ENCODE measurements at regions not wholly inside any gene's neighbourhood (a gene's known extent, or its start where the extent isn't known, plus 50 kb on each side); places are given as distances from the start of the nearest gene placed in this dataset.
"Not testable (repeated sequence)": the region's sequence is repeated elsewhere in the genome, so short reads cannot be mapped to it uniquely, and the experiment has no call there.

- DNase-seq, result no peak
Measured at GRCh38 chr7:131056007-131056406, 271.7 kb upstream of the MKLN1 start.

- DNase-seq, result no peak
Measured at GRCh38 chr7:131057015-131057793, 270.5 kb upstream of the MKLN1 start.

- DNase-seq, result no peak
Measured at GRCh38 chr7:131057794-131058070, 269.9 kb upstream of the MKLN1 start.

GRCh38 chr7:131058561-131059288, 269.0 kb upstream of the MKLN1 start:
- not testable (repeated sequence) for DNase-seq

- DNase-seq, result not testable (repeated sequence)
Measured at GRCh38 chr7:131059401-131059800, 268.3 kb upstream of the MKLN1 start.

- no peak for DNase-seq
Measured at GRCh38 chr7:131061158-131061557, 266.5 kb upstream of the MKLN1 start.

- no peak for DNase-seq
Measured at GRCh38 chr7:131061818-131062217, 265.9 kb upstream of the MKLN1 start.

GRCh38 chr7:131066635-131067034, 261.0 kb upstream of the MKLN1 start:
- DNase-seq, result no peak

GRCh38 chr7:131067220-131067619, 260.5 kb upstream of the MKLN1 start:
- DNase-seq, result no peak

GRCh38 chr7:131068604-131069021, 259.1 kb upstream of the MKLN1 start:
- no peak for DNase-seq

- no peak for DNase-seq
Measured at GRCh38 chr7:131071786-131072504, 255.7 kb upstream of the MKLN1 start.

GRCh38 chr7:131072505-131073091, 255.1 kb upstream of the MKLN1 start:
- no peak for DNase-seq

GRCh38 chr7:131074043-131074442, 253.6 kb upstream of the MKLN1 start:
- no peak for DNase-seq

GRCh38 chr7:131074585-131074984, 253.1 kb upstream of the MKLN1 start:
- no peak for DNase-seq

GRCh38 chr7:131075406-131075805, 252.3 kb upstream of the MKLN1 start:
- no peak for DNase-seq

GRCh38 chr7:131076032-131076431, 251.6 kb upstream of the MKLN1 start:
- DNase-seq, result no peak

GRCh38 chr7:131076711-131077181, 250.9 kb upstream of the MKLN1 start:
- DNase-seq, result no peak

GRCh38 chr7:131077735-131078134, 249.9 kb upstream of the MKLN1 start:
- no peak for DNase-seq

- no peak for DNase-seq
Measured at GRCh38 chr7:131080754-131081153, 246.9 kb upstream of the MKLN1 start.

GRCh38 chr7:131081308-131081707, 246.4 kb upstream of the MKLN1 start:
- DNase-seq, result no peak

- DNase-seq, result no peak
Measured at GRCh38 chr7:131083781-131084180, 243.9 kb upstream of the MKLN1 start.

- DNase-seq, result not testable (repeated sequence)
Measured at GRCh38 chr7:131084336-131084735, 243.3 kb upstream of the MKLN1 start.

Data from right kidney (tissue), 1 donor.